ENCODE measurements at regions not wholly inside any gene's neighbourhood (a gene's known extent, or its start where the extent isn't known, plus 50 kb on each side); places are given as distances from the start of the nearest gene placed in this dataset.

DNA sequence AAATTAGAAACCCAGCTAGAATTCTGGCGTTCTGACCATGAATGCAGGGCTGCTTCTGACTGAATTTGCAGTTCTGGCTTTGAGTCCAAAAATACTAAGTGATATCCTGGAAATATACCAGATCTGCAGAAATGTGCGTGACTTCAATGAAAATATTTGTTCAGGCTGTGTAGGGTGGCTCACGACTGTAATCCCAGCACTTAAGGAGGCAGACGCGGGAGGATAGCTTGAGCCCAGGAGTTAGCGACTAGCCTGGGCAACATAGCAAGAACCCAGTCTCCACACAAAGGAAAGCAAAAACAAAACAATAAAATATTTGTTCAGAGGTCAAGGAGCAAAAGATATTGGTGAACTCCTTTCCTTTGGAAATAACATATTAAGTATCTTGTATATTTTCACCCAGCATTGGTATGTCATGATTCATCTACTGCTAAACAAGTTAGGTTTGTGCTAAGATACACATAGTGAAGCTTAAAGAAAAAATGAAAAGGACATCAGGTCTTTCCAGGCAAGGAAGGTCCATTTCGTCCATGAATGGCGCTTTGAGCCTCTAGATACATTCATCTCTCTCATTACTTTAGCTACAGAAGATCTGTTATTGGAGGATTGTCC lies 239.2 kb downstream of the CMPK2 start:
- no peak overlapping the region for H2BK12ac ChIP-seq (ENCODE audit: low read depth, low read length)
- POLR2A ChIA-PET (ENCODE audit: partially characterized antibody), result no interaction called here
- H4K91ac ChIP-seq (replicated peaks; ENCODE audit: insufficient read length, low read length), result no peak overlapping the region
- H3K56ac ChIP-seq (replicated peaks; ENCODE audit: insufficient read length, low read depth, low read length), result no peak overlapping the region
- H3K27ac ChIP-seq (ENCODE audit: low read depth, low read length), result no peak overlapping the region
- 85% methylated on average over 8 of the region's 8 CpGs; no CpG with 5 or more reads in 1 of the 2 experiments for WGBS, 2 experiments (ENCODE audit: extremely low coverage in 1 of 2, insufficient coverage in 1 of 2, insufficient read length in 1 of 2, insufficient replicate concordance in 2 of 2, low coverage in 1 of 2, low lambda C conversion rate in 2 of 2, missing lambda C conversion rate in 1 of 2)
- no peak overlapping the region for H2BK5ac ChIP-seq (ENCODE audit: low read depth, low read length)
- H3K9ac ChIP-seq (replicated peaks in 1 of 4; ENCODE audit: extremely low read depth in 1 of 4, low read depth in 3 of 4, low read length in 3 of 4), result no peak overlapping the region
- H3K4me1 ChIP-seq (replicated peaks in 1 of 4; ENCODE audit: control insufficient read depth in 3 of 4, insufficient read depth in 4 of 4, low read length in 3 of 4), result peaks cover 0 to 3% (median 0%) of the 10 kb centered on the region in 4 experiments; a peak in 2 of 7 replicates
- H3K14ac ChIP-seq (ENCODE audit: insufficient read length), result no peak overlapping the region
- CTCF ChIA-PET (ENCODE audit: partially characterized antibody), result interaction anchor here (1.1 kb wide), 1 partner anchor 32 kb away, joined by 3 read pairs; no protein-coding TSS in a partner anchor
- no peak overlapping the region for H3K18ac ChIP-seq (ENCODE audit: extremely low read depth, low read length)
- H2AFZ ChIP-seq (ENCODE audit: low read length), result no peak overlapping the region
- H4K8ac ChIP-seq (ENCODE audit: extremely low read depth, insufficient read depth, low read length), result no peak overlapping the region
- no peak overlapping the region for H4K5ac ChIP-seq (ENCODE audit: insufficient read length, low read depth, low read length)
- no peak overlapping the region for H2BK15ac ChIP-seq (ENCODE audit: low read length)
- no peak for DNase-seq (ENCODE audit: low read depth in 1 of 2, low spot score in 2 of 2)
- no peaks in the 10 kb centered on the region for H3K79me2 ChIP-seq (ENCODE audit: control insufficient read depth in 1 of 2, insufficient read depth in 2 of 2, low read length in 2 of 2)
- H3K9me3 ChIP-seq (ENCODE audit: insufficient read depth in 2 of 2, low read depth in 1 of 2, low read length in 1 of 2), result no peaks in the 10 kb centered on the region
- H2BK20ac ChIP-seq (ENCODE audit: low read length), result no peak overlapping the region
- H3K23ac ChIP-seq (ENCODE audit: insufficient read length), result no peak overlapping the region
- no peak overlapping the region for H3K4ac ChIP-seq (replicated peaks; ENCODE audit: insufficient read length, low read depth, low read length)
- no peaks in the 10 kb centered on the region for H3K23me2 ChIP-seq (ENCODE audit: low read depth, low read length)
- no peak overlapping the region for H2BK120ac ChIP-seq (replicated peaks; ENCODE audit: low read depth, low read length)
- H3K36me3 ChIP-seq (ENCODE audit: control insufficient read depth in 2 of 4, insufficient read depth in 4 of 4, low read length in 3 of 4), result no peaks in the 10 kb centered on the region
- H2AK5ac ChIP-seq (ENCODE audit: low read depth, low read length), result no peak overlapping the region
- H3K4me2 ChIP-seq (ENCODE audit: insufficient read depth in 1 of 2, low read depth in 2 of 2, low read length in 2 of 2), result no peak overlapping the region
- no peak overlapping the region for H3K4me3 ChIP-seq (ENCODE audit: extremely low read depth in 1 of 4, insufficient read depth in 2 of 4, low read depth in 3 of 4, low read length in 4 of 4)
- no peaks in the 10 kb centered on the region for H4K20me1 ChIP-seq (replicated peaks in 1 of 2; ENCODE audit: control insufficient read depth in 1 of 2, insufficient read depth in 2 of 2, low read length in 2 of 2)
- no peaks in the 10 kb centered on the region for H3K27me3 ChIP-seq (replicated peaks in 1 of 4; ENCODE audit: control insufficient read depth in 3 of 4, extremely low read depth in 1 of 4, insufficient read depth in 3 of 4, low read length in 3 of 4)
- FAIRE-seq, result no peak
- H3K79me1 ChIP-seq (ENCODE audit: low read depth, low read length), result no peaks in the 10 kb centered on the region; the same call in 1 of the 2 replicates
- no peak for TF ChIP-seq CHD2 (IDR thresholded peaks at IDR 0.05; ENCODE audit: low read length)
- no peak for TF ChIP-seq RFX5 (IDR thresholded peaks at IDR 0.05; ENCODE audit: borderline replicate concordance, low read depth, low read length)
- no peak for TF ChIP-seq TCF12 (IDR thresholded peaks at IDR 0.05; ENCODE audit: low read depth, low read length)
- no peak for TF ChIP-seq JUND (IDR thresholded peaks at IDR 0.05; ENCODE audit: low read length)
- TF ChIP-seq SP4 (IDR thresholded peaks at IDR 0.05; ENCODE audit: low read length), result no peak
- TF ChIP-seq, protein P1, sequence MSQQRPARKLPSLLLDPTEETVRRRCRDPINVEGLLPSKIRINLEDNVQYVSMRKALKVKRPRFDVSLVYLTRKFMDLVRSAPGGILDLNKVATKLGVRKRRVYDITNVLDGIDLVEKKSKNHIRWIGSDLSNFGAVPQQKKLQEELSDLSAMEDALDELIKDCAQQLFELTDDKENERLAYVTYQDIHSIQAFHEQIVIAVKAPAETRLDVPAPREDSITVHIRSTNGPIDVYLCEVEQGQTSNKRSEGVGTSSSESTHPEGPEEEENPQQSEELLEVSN (IDR thresholded peaks at IDR 0.05), result no peak
- TF ChIP-seq CHD1 (IDR thresholded peaks at IDR 0.05; ENCODE audit: low read depth, low read length), result no peak
- TF ChIP-seq EP300 (IDR thresholded peaks at IDR 0.05; ENCODE audit: borderline replicate concordance in 1 of 2, low read depth in 2 of 2, low read length in 2 of 2), result no peak
- no peak for TF ChIP-seq RXRA (IDR thresholded peaks at IDR 0.05; ENCODE audit: insufficient read depth, low read depth, low read length)
- TF ChIP-seq SP2 (IDR thresholded peaks at IDR 0.05; ENCODE audit: low read length), result no peak
- no peak for TF ChIP-seq BRCA1 (IDR thresholded peaks at IDR 0.05; ENCODE audit: low read depth, low read length)
- no peak for TF ChIP-seq CBX8 (IDR thresholded peaks at IDR 0.05; ENCODE audit: borderline replicate concordance, low read depth, low read length)
- no peak for TF ChIP-seq TAF7 (optimal IDR thresholded peaks at IDR 0.05; ENCODE audit: borderline replicate concordance, low read depth, low read length)
- no peak for TF ChIP-seq SAP30 (IDR thresholded peaks at IDR 0.05; ENCODE audit: insufficient read depth, insufficient replicate concordance, low read length)

Data from H1 (cell line).